ENCODE measurements at regions not wholly inside any gene's neighbourhood (a gene's known extent, or its start where the extent isn't known, plus 50 kb on each side); places are given as distances from the start of the nearest gene placed in this dataset.

GRCh38 chr16:62597875-62598274 lies 561.6 kb upstream of the CDH8 start:
- TF ChIP-seq CTCF (IDR thresholded peaks at IDR 0.05) (no peak), POLR2A (IDR thresholded peaks at IDR 0.05) (no peak)
